ENCODE measurements at regions not wholly inside any gene's neighbourhood (a gene's known extent, or its start where the extent isn't known, plus 50 kb on each side); places are given as distances from the start of the nearest gene placed in this dataset.

DNA sequence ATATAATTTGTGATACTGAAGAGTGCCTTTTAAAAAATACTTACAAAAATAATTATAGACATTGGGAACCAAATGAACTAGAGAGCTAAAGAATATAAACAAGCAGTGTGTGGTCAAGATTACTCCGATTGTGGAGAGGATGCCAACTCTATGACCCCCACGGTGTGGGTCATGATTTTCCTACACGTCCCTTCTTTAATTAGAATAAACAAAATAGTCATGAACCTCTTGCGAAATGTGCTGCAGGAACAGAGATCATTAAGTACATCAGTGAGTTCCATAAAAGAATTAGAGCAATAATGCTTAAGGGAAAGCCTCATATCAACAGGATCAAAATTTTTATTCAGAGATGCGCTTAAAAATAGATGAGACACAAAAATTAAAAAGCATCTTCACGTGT lies 476.6 kb upstream of the ROBO1 start:
- Histone ChIP-seq H3K36me3 (ENCODE audit: control insufficient read depth, insufficient read depth, low read length) (no peaks in the 10 kb centered on the region), H3K27ac (ENCODE audit: insufficient read depth, low read length, poor library complexity, severe bottlenecking) (no peak overlapping the region), H3K4me3 (ENCODE audit: low read depth, low read length) (no peak overlapping the region), H3K9me3 (ENCODE audit: control insufficient read depth in 2 of 2, low read length in 2 of 2) (peaks cover 0 to 3% of the 10 kb centered on the region in 2 experiments), H3K27me3 (ENCODE audit: control insufficient read depth, insufficient read depth, low read length) (no peaks in the 10 kb centered on the region), H3K4me1 (ENCODE audit: control insufficient read depth, insufficient read depth, low read length, poor library complexity, severe bottlenecking) (no peaks in the 10 kb centered on the region)
- Mint-ChIP-seq H3K9me3 (peaks cover 2 to 51% (median 11%) of the 10 kb centered on the region in 7 donors), H3K36me3 (no peaks in the 10 kb centered on the region), H3K4me3 (no peak overlapping the region), H3K27me3 (no peaks in the 10 kb centered on the region), H3K27ac (no peak overlapping the region), H3K4me1 (peaks cover 0 to 2% (median 0%) of the 10 kb centered on the region in 4 donors)
- no peak for ATAC-seq (ENCODE audit: low read depth in 2 of 2)
- no peak for DNase-seq

DNA sequence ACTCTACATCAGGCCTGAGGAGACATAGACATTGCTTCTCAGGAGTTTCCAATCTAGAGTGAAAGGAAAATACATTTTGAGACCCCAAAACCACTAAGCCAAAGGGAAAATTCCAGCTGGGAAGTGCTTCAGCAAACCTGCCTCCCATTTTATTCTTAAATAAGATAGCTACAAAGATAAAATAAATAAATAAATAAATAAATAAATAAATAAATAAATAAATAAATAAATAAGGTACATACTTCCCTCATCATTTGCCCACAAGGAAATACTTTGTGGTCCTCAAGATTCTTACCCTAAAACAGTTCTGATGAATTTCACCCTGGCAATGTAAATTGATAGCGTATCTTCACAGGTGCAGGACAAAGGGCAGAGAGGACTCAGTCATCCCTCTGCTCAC lies 474.0 kb upstream of the ROBO1 start:
- Mint-ChIP-seq H3K27me3 (no peaks in the 10 kb centered on the region), H3K4me3 (no peak overlapping the region), H3K9me3 (peaks cover 4 to 34% (median 7%) of the 10 kb centered on the region in 7 donors), H3K4me1 (peaks cover 0 to 2% (median 0%) of the 10 kb centered on the region in 4 donors), H3K36me3 (no peaks in the 10 kb centered on the region), H3K27ac (no peak overlapping the region)
- Histone ChIP-seq H3K36me3 (ENCODE audit: control insufficient read depth, insufficient read depth, low read length) (no peaks in the 10 kb centered on the region), H3K27me3 (ENCODE audit: control insufficient read depth, insufficient read depth, low read length) (no peaks in the 10 kb centered on the region), H3K27ac (ENCODE audit: insufficient read depth, low read length, poor library complexity, severe bottlenecking) (no peak overlapping the region), H3K4me1 (ENCODE audit: control insufficient read depth, insufficient read depth, low read length, poor library complexity, severe bottlenecking) (no peaks in the 10 kb centered on the region), H3K4me3 (ENCODE audit: low read depth, low read length) (no peak overlapping the region), H3K9me3 (ENCODE audit: control insufficient read depth in 2 of 2, low read length in 2 of 2) (peaks cover 0 to 3% of the 10 kb centered on the region in 2 experiments)
- DNase-seq (no peak), ATAC-seq (ENCODE audit: low read depth in 2 of 2) (no peak)

DNA sequence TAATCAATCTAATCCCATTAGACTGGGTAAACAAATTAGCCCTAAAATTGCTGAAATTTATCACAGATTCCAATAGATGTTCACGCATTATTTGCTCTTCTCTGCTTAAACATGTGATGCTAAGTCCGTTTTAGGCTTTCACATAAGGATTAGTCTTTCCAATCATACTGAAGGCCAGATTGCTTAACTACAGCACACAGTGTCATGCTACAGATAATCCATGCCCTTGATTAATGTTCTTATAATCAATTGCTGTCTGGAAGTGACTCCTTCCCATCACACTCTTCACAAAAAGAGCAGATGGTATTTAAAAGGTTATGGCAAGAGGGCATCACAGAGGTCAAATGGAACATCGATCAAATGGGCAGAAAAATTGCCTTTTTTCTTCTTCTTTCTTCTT lies 471.5 kb upstream of the ROBO1 start:
- DNase-seq = no peak
- Histone ChIP-seq H3K4me3 (ENCODE audit: low read depth, low read length) (no peak overlapping the region), H3K9me3 (ENCODE audit: control insufficient read depth in 2 of 2, low read length in 2 of 2) (peaks cover 0 to 3% of the 10 kb centered on the region in 2 experiments), H3K27ac (ENCODE audit: insufficient read depth, low read length, poor library complexity, severe bottlenecking) (no peak overlapping the region), H3K27me3 (ENCODE audit: control insufficient read depth, insufficient read depth, low read length) (no peaks in the 10 kb centered on the region), H3K4me1 (ENCODE audit: control insufficient read depth, insufficient read depth, low read length, poor library complexity, severe bottlenecking) (no peaks in the 10 kb centered on the region), H3K36me3 (ENCODE audit: control insufficient read depth, insufficient read depth, low read length) (no peaks in the 10 kb centered on the region)
- H3K4me1 Mint-ChIP-seq = peaks cover 0 to 2% (median 0%) of the 10 kb centered on the region in 4 donors
- H3K4me3 Mint-ChIP-seq = no peak overlapping the region
- ATAC-seq (ENCODE audit: low read depth in 2 of 2) = no peak
- H3K9me3 Mint-ChIP-seq = peaks cover 0 to 33% (median 4%) of the 10 kb centered on the region in 7 donors
- no peak overlapping the region for H3K27ac Mint-ChIP-seq
- H3K36me3 Mint-ChIP-seq = no peaks in the 10 kb centered on the region
- H3K27me3 Mint-ChIP-seq = no peaks in the 10 kb centered on the region

DNA sequence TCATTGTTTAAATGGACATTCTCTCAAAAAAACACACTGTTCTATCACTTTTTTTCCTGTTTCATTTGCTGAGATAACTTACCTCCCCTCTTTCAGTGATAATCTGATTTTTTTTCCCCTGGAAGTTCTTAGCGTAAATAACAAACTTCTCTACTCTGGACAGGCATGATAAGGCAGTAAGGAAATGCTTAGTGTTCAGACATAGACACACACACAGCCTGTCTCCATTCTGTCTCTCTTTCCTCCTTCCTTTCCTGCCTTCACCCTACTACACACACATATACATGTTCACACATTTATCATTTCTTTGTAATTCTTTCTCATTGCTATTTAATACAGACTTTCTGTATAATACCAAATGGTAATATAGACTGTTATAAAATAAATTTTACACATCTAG lies 470.8 kb upstream of the ROBO1 start:
- Histone ChIP-seq H3K36me3 (ENCODE audit: control insufficient read depth, insufficient read depth, low read length) (no peaks in the 10 kb centered on the region), H3K27me3 (ENCODE audit: control insufficient read depth, insufficient read depth, low read length) (no peaks in the 10 kb centered on the region), H3K9me3 (ENCODE audit: control insufficient read depth in 2 of 2, low read length in 2 of 2) (peaks cover 0 to 3% of the 10 kb centered on the region in 2 experiments), H3K4me1 (ENCODE audit: control insufficient read depth, insufficient read depth, low read length, poor library complexity, severe bottlenecking) (no peaks in the 10 kb centered on the region), H3K27ac (ENCODE audit: insufficient read depth, low read length, poor library complexity, severe bottlenecking) (no peak overlapping the region), H3K4me3 (ENCODE audit: low read depth, low read length) (no peak overlapping the region)
- Mint-ChIP-seq H3K27ac (no peak overlapping the region), H3K4me1 (peaks cover 0 to 2% (median 0%) of the 10 kb centered on the region in 4 donors), H3K27me3 (no peaks in the 10 kb centered on the region), H3K4me3 (no peak overlapping the region), H3K36me3 (no peaks in the 10 kb centered on the region), H3K9me3 (peaks cover 0 to 36% (median 7%) of the 10 kb centered on the region in 7 donors)
- DNase-seq (no peak), ATAC-seq (ENCODE audit: low read depth in 2 of 2) (no peak)

DNA sequence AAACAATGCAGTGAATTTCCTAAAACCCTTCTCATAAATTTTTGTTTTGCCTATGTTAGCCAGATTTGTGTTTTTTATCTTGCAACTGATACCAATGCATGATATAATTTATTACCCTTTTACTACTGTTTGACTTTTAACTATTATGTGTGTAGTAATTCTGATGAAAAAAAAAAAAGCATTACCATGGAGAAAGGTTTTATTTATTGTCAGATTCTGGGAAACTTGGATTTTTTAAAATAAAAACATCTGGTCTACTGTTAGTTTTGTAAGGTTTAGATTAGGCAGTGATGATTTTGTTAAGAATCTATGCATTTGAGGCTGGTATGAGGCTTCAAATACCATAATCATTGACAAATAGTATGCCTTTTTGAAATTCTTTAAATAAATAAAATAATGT lies 470.4 kb upstream of the ROBO1 start:
- H3K9me3 Mint-ChIP-seq = peaks cover 0 to 33% (median 7%) of the 10 kb centered on the region in 7 donors

DNA sequence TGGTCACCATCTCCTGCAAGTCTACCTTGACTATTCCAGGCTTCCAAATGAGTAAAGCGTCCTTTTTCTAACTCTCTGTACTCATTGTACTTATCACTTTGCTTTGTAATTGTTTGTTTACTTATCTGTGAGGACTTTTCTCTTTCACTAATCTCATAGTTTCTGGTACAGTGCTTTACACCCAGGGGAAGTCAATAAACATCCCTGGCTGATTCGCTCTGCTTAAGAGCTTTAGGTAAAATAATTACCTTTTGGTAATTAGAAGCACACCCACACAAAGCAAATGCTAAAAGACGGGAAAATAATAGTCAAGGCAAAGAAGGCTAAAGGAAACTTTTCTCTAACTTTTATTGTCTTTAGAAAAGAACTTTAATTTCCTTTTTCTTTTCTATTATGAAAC lies 466.9 kb upstream of the ROBO1 start:
- DNase-seq (no peak), ATAC-seq (ENCODE audit: low read depth in 2 of 2) (no peak)
- no peaks in the 10 kb centered on the region for H3K4me1 Mint-ChIP-seq
- Histone ChIP-seq H3K27me3 (ENCODE audit: control insufficient read depth, insufficient read depth, low read length) (no peaks in the 10 kb centered on the region), H3K4me1 (ENCODE audit: control insufficient read depth, insufficient read depth, low read length, poor library complexity, severe bottlenecking) (no peaks in the 10 kb centered on the region), H3K9me3 (ENCODE audit: control insufficient read depth in 2 of 2, low read length in 2 of 2) (no peaks in the 10 kb centered on the region), H3K27ac (ENCODE audit: insufficient read depth, low read length, poor library complexity, severe bottlenecking) (no peak overlapping the region), H3K4me3 (ENCODE audit: low read depth, low read length) (no peak overlapping the region), H3K36me3 (ENCODE audit: control insufficient read depth, insufficient read depth, low read length) (no peaks in the 10 kb centered on the region)
- H3K4me3 Mint-ChIP-seq = no peak overlapping the region
- no peak overlapping the region for H3K27ac Mint-ChIP-seq
- H3K27me3 Mint-ChIP-seq = no peaks in the 10 kb centered on the region
- H3K9me3 Mint-ChIP-seq = peaks cover 0 to 32% (median 7%) of the 10 kb centered on the region in 7 donors
- H3K36me3 Mint-ChIP-seq = no peaks in the 10 kb centered on the region

More for the DNA sequence above, 470.4 kb upstream of the ROBO1 start:
- Histone ChIP-seq H3K27ac (ENCODE audit: insufficient read depth, low read length, poor library complexity, severe bottlenecking) (no peak overlapping the region), H3K4me3 (ENCODE audit: low read depth, low read length) (no peak overlapping the region), H3K4me1 (ENCODE audit: control insufficient read depth, insufficient read depth, low read length, poor library complexity, severe bottlenecking) (no peaks in the 10 kb centered on the region), H3K36me3 (ENCODE audit: control insufficient read depth, insufficient read depth, low read length) (no peaks in the 10 kb centered on the region), H3K9me3 (ENCODE audit: control insufficient read depth in 2 of 2, low read length in 2 of 2) (peaks cover 0 to 3% of the 10 kb centered on the region in 2 experiments), H3K27me3 (ENCODE audit: control insufficient read depth, insufficient read depth, low read length) (no peaks in the 10 kb centered on the region)
- no peak for ATAC-seq (ENCODE audit: low read depth in 2 of 2)
- H3K4me3 Mint-ChIP-seq = no peak overlapping the region
- H3K27ac Mint-ChIP-seq = no peak overlapping the region
- peaks cover 0 to under 1% (median 0%) of the 10 kb centered on the region in 4 donors for H3K4me1 Mint-ChIP-seq
- no peak for DNase-seq
- no peaks in the 10 kb centered on the region for H3K27me3 Mint-ChIP-seq
- H3K36me3 Mint-ChIP-seq = no peaks in the 10 kb centered on the region

DNA sequence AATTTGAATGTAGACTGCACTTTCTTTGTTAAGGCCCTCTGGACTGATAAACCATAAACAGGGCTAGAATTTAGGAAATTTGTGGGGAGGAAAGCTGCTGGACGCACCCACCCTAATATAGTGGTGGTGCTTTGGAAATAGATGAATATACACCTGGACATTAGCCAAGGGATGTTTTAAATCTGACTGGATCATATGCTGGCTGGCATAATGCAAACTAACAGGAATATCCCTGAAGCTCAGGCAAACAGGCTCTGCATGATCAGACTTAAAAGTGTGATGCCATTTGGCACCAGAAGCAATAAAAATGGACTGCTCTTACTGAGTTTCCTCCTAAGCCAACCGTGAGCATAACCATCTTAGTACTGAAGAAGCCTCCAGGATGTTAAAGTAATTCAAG lies 465.8 kb upstream of the ROBO1 start:
- Mint-ChIP-seq H3K4me3 (no peak overlapping the region), H3K27ac (no peak overlapping the region), H3K9me3 (peaks cover under 1 to 32% (median 8%) of the 10 kb centered on the region in 7 donors), H3K36me3 (no peaks in the 10 kb centered on the region), H3K27me3 (no peaks in the 10 kb centered on the region), H3K4me1 (no peaks in the 10 kb centered on the region)
- H3K27ac ChIP-seq (ENCODE audit: insufficient read depth, low read length, poor library complexity, severe bottlenecking) = no peak overlapping the region
- no peaks in the 10 kb centered on the region for H3K9me3 ChIP-seq (ENCODE audit: control insufficient read depth in 2 of 2, low read length in 2 of 2)
- no peaks in the 10 kb centered on the region for H3K36me3 ChIP-seq (ENCODE audit: control insufficient read depth, insufficient read depth, low read length)
- no peak for ATAC-seq (ENCODE audit: low read depth in 2 of 2)
- no peaks in the 10 kb centered on the region for H3K27me3 ChIP-seq (ENCODE audit: control insufficient read depth, insufficient read depth, low read length)
- no peak overlapping the region for H3K4me3 ChIP-seq (ENCODE audit: low read depth, low read length)
- no peaks in the 10 kb centered on the region for H3K4me1 ChIP-seq (ENCODE audit: control insufficient read depth, insufficient read depth, low read length, poor library complexity, severe bottlenecking)
- no peak for DNase-seq

DNA sequence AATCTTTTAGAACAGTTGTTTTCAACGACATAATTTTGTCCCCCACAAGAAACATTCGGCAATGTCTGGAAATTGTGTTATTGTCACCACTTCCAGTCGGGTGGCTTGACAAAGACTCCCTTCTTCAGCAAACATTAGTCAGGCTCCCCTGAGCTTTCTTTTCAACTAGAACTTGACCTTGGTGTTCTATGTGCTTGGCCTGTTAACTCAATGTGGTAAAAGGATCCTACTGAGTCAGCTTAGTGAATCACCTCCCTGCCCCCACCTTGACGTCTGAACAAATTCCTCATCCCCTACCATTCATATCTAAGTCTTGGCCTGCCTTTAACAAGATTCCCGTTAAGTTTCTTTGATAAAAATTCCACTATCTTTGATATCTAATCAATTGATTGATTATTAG lies 465.0 kb upstream of the ROBO1 start:
- no peak overlapping the region for H3K4me3 Mint-ChIP-seq
- Histone ChIP-seq H3K4me1 (ENCODE audit: control insufficient read depth, insufficient read depth, low read length, poor library complexity, severe bottlenecking) (no peaks in the 10 kb centered on the region), H3K9me3 (ENCODE audit: control insufficient read depth in 2 of 2, low read length in 2 of 2) (no peaks in the 10 kb centered on the region), H3K27me3 (ENCODE audit: control insufficient read depth, insufficient read depth, low read length) (no peaks in the 10 kb centered on the region), H3K36me3 (ENCODE audit: control insufficient read depth, insufficient read depth, low read length) (no peaks in the 10 kb centered on the region), H3K27ac (ENCODE audit: insufficient read depth, low read length, poor library complexity, severe bottlenecking) (no peak overlapping the region), H3K4me3 (ENCODE audit: low read depth, low read length) (no peak overlapping the region)
- no peak overlapping the region for H3K27ac Mint-ChIP-seq
- H3K36me3 Mint-ChIP-seq = no peaks in the 10 kb centered on the region
- no peak for ATAC-seq (ENCODE audit: low read depth in 2 of 2)
- no peaks in the 10 kb centered on the region for H3K4me1 Mint-ChIP-seq
- peaks cover 0 to 36% (median 9%) of the 10 kb centered on the region in 7 donors for H3K9me3 Mint-ChIP-seq
- DNase-seq = no peak
- H3K27me3 Mint-ChIP-seq = no peaks in the 10 kb centered on the region
